HEK293 (cell line): ENCODE measurements at regions not wholly inside any gene's neighbourhood (a gene's known extent, or its start where the extent isn't known, plus 50 kb on each side); places are given as distances from the start of the nearest gene placed in this dataset.

Experiments
- CTCF ChIA-PET: fragments of 350-600 bp; formaldehyde crosslinking; extraction: SDS; loops from one replicate; lab custom pipeline; 2021; ENCODE audit warnings: antibody characterized with exemption; lab: Yijun Ruan, JAX
- POLR2A ChIA-PET: fragments of 300-600 bp; formaldehyde crosslinking; extraction: SDS; loops from one replicate; lab custom pipeline; 2020; ENCODE audit warnings: antibody characterized with exemption, inconsistent platforms; lab: Yijun Ruan, JAX
- H3K27ac ChIP-seq: fragments of 200-500 bp; sonication (Bioruptor generic); 2 replicates; pipeline ENCODE4 v1.5.1; 2014; ENCODE audit warnings: low read depth, low read length, control low read depth, inconsistent platforms; ENCODE audit errors: extremely low read depth
- H3K36me3 ChIP-seq, 2 experiments: fragments of 200-500 bp in 1 of 2; sonication (Bioruptor generic) in 1 of 2; 1 replicate in 1 of 2; 2 replicates in 1 of 2; pipeline ENCODE4 v1.5.1; 2014 to 2017; ENCODE audit warnings: inconsistent platforms in 2 of 2, low read length in 2 of 2; ENCODE audit not compliant: control insufficient read depth in 2 of 2, insufficient read depth in 1 of 2
- H3K4me1 ChIP-seq: fragments of 200-500 bp; sonication (Bioruptor generic); 2 replicates; pipeline ENCODE4 v1.5.1; 2014; ENCODE audit warnings: mild to moderate bottlenecking, low read length, inconsistent platforms; ENCODE audit not compliant: control insufficient read depth, insufficient read depth
- H3K4me3 ChIP-seq: 2 replicates; pipeline ENCODE4 v1.5.1; 2011; ENCODE audit warnings: low read depth, mild to moderate bottlenecking, control low read depth, low read length, moderate library complexity
- H3K9me3 ChIP-seq: fragments of 200-500 bp; sonication (Bioruptor generic); 2 replicates; pipeline ENCODE4 v1.5.1; 2014; ENCODE audit warnings: low read depth, low read length, inconsistent platforms; ENCODE audit not compliant: control insufficient read depth, insufficient read depth
- CTCF ChIP-seq: fragments of 450-650 bp; formaldehyde crosslinking; IDR thresholded peaks from 2 replicates; pipeline ENCODE4 v1.5.1; 2016; ENCODE audit warnings: missing biosample characterization, missing genetic modification characterization
- GLI2 ChIP-seq: fragments of 450-650 bp; formaldehyde crosslinking; IDR thresholded peaks from 2 replicates; pipeline ENCODE4; 2017; ENCODE audit warnings: missing biosample characterization, missing genetic modification characterization, low read depth, borderline replicate concordance
- GLI4 ChIP-seq: fragments of 450-650 bp; formaldehyde crosslinking; IDR thresholded peaks from 2 replicates; pipeline ENCODE4 v1.5.1; 2016; ENCODE audit warnings: missing biosample characterization, missing genetic modification characterization
- HOXC10 ChIP-seq: sonication (generic); formaldehyde crosslinking; IDR thresholded peaks from 2 replicates; pipeline ENCODE4 v1.8.1; 2023; ENCODE audit warnings: mild to moderate bottlenecking, missing genetic modification reagents
- KLF7 ChIP-seq: fragments of 450-650 bp; formaldehyde crosslinking; IDR thresholded peaks from 2 replicates; pipeline ENCODE4 v1.5.1; 2016; ENCODE audit warnings: missing biosample characterization, missing genetic modification characterization, borderline replicate concordance
- OSR2 ChIP-seq: fragments of 450-650 bp; formaldehyde crosslinking; IDR thresholded peaks from 2 replicates; pipeline ENCODE4 v1.5.1; 2016; ENCODE audit warnings: missing biosample characterization, missing genetic modification characterization
- REPIN1 ChIP-seq: fragments of 450-650 bp; formaldehyde crosslinking; IDR thresholded peaks from 2 replicates; pipeline ENCODE4 v1.5.1; 2017; ENCODE audit warnings: missing biosample characterization, missing genetic modification characterization, low read depth
- SALL2 ChIP-seq: fragments of 450-650 bp; formaldehyde crosslinking; IDR thresholded peaks from 2 replicates; pipeline ENCODE4 v1.5.0; 2017; ENCODE audit warnings: missing biosample characterization, mild to moderate bottlenecking, missing genetic modification characterization, borderline replicate concordance
- SP7 ChIP-seq: fragments of 450-650 bp; formaldehyde crosslinking; IDR thresholded peaks from 2 replicates; pipeline ENCODE4 v1.5.1; 2016; ENCODE audit warnings: missing biosample characterization, missing genetic modification characterization
- TCF7L2 ChIP-seq: IDR thresholded peaks from 2 replicates; pipeline ENCODE4 v1.6.1; 2011; ENCODE audit warnings: low read depth, mild to moderate bottlenecking, inconsistent platforms, low read length, moderate library complexity, borderline replicate concordance
- ZBTB49 ChIP-seq: fragments of 450-650 bp; formaldehyde crosslinking; IDR thresholded peaks from 2 replicates; pipeline ENCODE4 v1.5.1; 2016; ENCODE audit warnings: missing biosample characterization, missing genetic modification characterization, low read depth
- ZBTB7A ChIP-seq: fragments of 450-650 bp; formaldehyde crosslinking; IDR thresholded peaks from 2 replicates; pipeline ENCODE4 v1.5.1; 2016; ENCODE audit warnings: low read depth, missing biosample characterization, missing genetic modification characterization
- ZNF155 ChIP-seq: fragments of 450-650 bp; formaldehyde crosslinking; IDR thresholded peaks from 2 replicates; pipeline ENCODE4 v1.5.1; 2016; ENCODE audit warnings: missing biosample characterization, missing genetic modification characterization
- ZNF202 ChIP-seq: fragments of 450-650 bp; formaldehyde crosslinking; IDR thresholded peaks from 2 replicates; pipeline ENCODE4 v1.5.1; 2016; ENCODE audit warnings: missing biosample characterization, missing genetic modification characterization, borderline replicate concordance
- ZNF292 ChIP-seq: fragments of 450-650 bp; formaldehyde crosslinking; IDR thresholded peaks from 2 replicates; pipeline ENCODE4 v1.5.1; 2016; ENCODE audit warnings: low read depth, missing biosample characterization, missing genetic modification characterization, borderline replicate concordance
- ZNF350 ChIP-seq: fragments of 450-650 bp; formaldehyde crosslinking; IDR thresholded peaks from 2 replicates; pipeline ENCODE4 v1.5.0; 2017; ENCODE audit warnings: missing biosample characterization, mild to moderate bottlenecking, missing genetic modification characterization
- ZNF37A ChIP-seq: fragments of 450-650 bp; IDR thresholded peaks from 2 replicates; pipeline ENCODE4 v1.5.1; 2018; ENCODE audit warnings: missing biosample characterization, missing genetic modification characterization
- ZNF394 ChIP-seq: fragments of 450-650 bp; formaldehyde crosslinking; IDR thresholded peaks from 2 replicates; pipeline ENCODE4 v1.5.1; 2016; ENCODE audit warnings: missing biosample characterization, missing genetic modification characterization, mild to moderate bottlenecking, moderate library complexity, borderline replicate concordance
- ZNF433 ChIP-seq: fragments of 450-650 bp; formaldehyde crosslinking; IDR thresholded peaks from 2 replicates; pipeline ENCODE4 v1.5.1; 2016; ENCODE audit warnings: missing biosample characterization, missing genetic modification characterization, low read depth
- ZNF529 ChIP-seq: fragments of 450-650 bp; formaldehyde crosslinking; IDR thresholded peaks from 2 replicates; pipeline ENCODE4 v1.5.1; 2017; ENCODE audit warnings: missing genetic modification characterization, missing biosample characterization; ENCODE audit not compliant: insufficient replicate concordance
- ZNF530 ChIP-seq: fragments of 450-650 bp; formaldehyde crosslinking; IDR thresholded peaks from 2 replicates; pipeline ENCODE4 v1.5.1; 2016; ENCODE audit warnings: low read depth, missing biosample characterization, missing genetic modification characterization
- ZNF544 ChIP-seq: fragments of 450-650 bp; formaldehyde crosslinking; IDR thresholded peaks from 2 replicates; pipeline ENCODE4 v1.5.0; 2017; ENCODE audit warnings: missing biosample characterization, missing genetic modification characterization
- ZNF600 ChIP-seq: fragments of 450-650 bp; formaldehyde crosslinking; IDR thresholded peaks from 2 replicates; pipeline ENCODE4 v1.5.1; 2016; ENCODE audit warnings: missing biosample characterization, missing genetic modification characterization
- ZNF623 ChIP-seq: fragments of 450-650 bp; formaldehyde crosslinking; IDR thresholded peaks from 2 replicates; pipeline ENCODE4 v1.5.1; 2016; ENCODE audit warnings: missing biosample characterization, missing genetic modification characterization
- ZNF658 ChIP-seq: fragments of 450-650 bp; formaldehyde crosslinking; IDR thresholded peaks from 2 replicates; pipeline ENCODE4; 2016; ENCODE audit warnings: missing biosample characterization, missing genetic modification characterization
- ZNF670 ChIP-seq: fragments of 450-650 bp; formaldehyde crosslinking; IDR thresholded peaks from 2 replicates; pipeline ENCODE4 v1.5.1; 2016; ENCODE audit warnings: missing biosample characterization, missing genetic modification characterization, low read depth
- ZNF692 ChIP-seq: fragments of 450-650 bp; formaldehyde crosslinking; IDR thresholded peaks from 2 replicates; pipeline ENCODE4 v1.5.1; 2016; ENCODE audit warnings: missing biosample characterization, missing genetic modification characterization
- ZNF701 ChIP-seq: fragments of 450-650 bp; formaldehyde crosslinking; IDR thresholded peaks from 2 replicates; pipeline ENCODE4 v1.5.1; 2016; ENCODE audit warnings: missing biosample characterization, missing genetic modification characterization
- ZNF747 ChIP-seq: fragments of 450-650 bp; formaldehyde crosslinking; IDR thresholded peaks from 2 replicates; pipeline ENCODE4 v1.5.1; 2016; ENCODE audit warnings: missing biosample characterization, missing genetic modification characterization
- ZNF785 ChIP-seq: fragments of 450-650 bp; formaldehyde crosslinking; IDR thresholded peaks from 2 replicates; pipeline ENCODE4 v1.5.1; 2016; ENCODE audit warnings: missing biosample characterization, missing genetic modification characterization
- ZNF843 ChIP-seq: fragments of 450-650 bp; formaldehyde crosslinking; IDR thresholded peaks from 2 replicates; pipeline ENCODE4 v1.5.1; 2016; ENCODE audit warnings: missing biosample characterization, missing genetic modification characterization
- ZSCAN30 ChIP-seq: fragments of 450-650 bp; IDR thresholded peaks from 2 replicates; pipeline ENCODE4 v1.5.1; 2018; ENCODE audit warnings: missing biosample characterization, mild to moderate bottlenecking, missing genetic modification characterization, moderate library complexity
- ZXDB ChIP-seq: fragments of 450-650 bp; formaldehyde crosslinking; IDR thresholded peaks from 2 replicates; pipeline ENCODE4 v1.5.1; 2016; ENCODE audit warnings: missing biosample characterization, missing genetic modification characterization

- Histone ChIP-seq H3K4me1 (no peaks in the 10 kb centered on the region), H3K27ac (no peak overlapping the region), H3K4me3 (no peak overlapping the region), H3K9me3 (no peaks in the 10 kb centered on the region), H3K36me3 (no peaks in the 10 kb centered on the region)
- TF ChIP-seq SP7 (tag by site-specific recombination) (no peak), ZSCAN30 (tag by site-specific recombination) (no peak), ZNF692 (tag by site-specific recombination) (no peak), CTCF (tag by site-specific recombination) (no peak), GLI4 (tag by site-specific recombination) (no peak), KLF7 (no peak), REPIN1 (no peak), ZNF394 (tag by site-specific recombination) (no peak), HOXC10 (CRISPR knock-in tag) (no peak), ZNF350 (tag by site-specific recombination) (no peak), SALL2 (tag by site-specific recombination) (no peak), TCF7L2 (no peak), ZNF600 (tag by site-specific recombination) (no peak)
- CTCF ChIA-PET: interaction anchor here (0.5 to 0.7 kb wide), 2 partner anchors 340 to 961 kb away, joined by 3 to 6 read pairs; no protein-coding TSS in a partner anchor
- POLR2A ChIA-PET: no interaction called here
Observed at GRCh38 chr17:71975331-71975801, 145.5 kb upstream of the SOX9 start.

GRCh38 chr17:71976011-71976649 is 144.7 kb upstream of the SOX9 start:
- Histone ChIP-seq H3K27ac (no peak overlapping the region), H3K4me3 (no peak overlapping the region), H3K36me3 (no peaks in the 10 kb centered on the region), H3K4me1 (no peaks in the 10 kb centered on the region), H3K9me3 (no peaks in the 10 kb centered on the region)
- POLR2A ChIA-PET: no interaction called here
- TF ChIP-seq ZNF843 (tag by site-specific recombination) (no peak), ZNF623 (tag by site-specific recombination) (no peak), ZNF433 (no peak), ZXDB (tag by site-specific recombination) (no peak), ZNF202 (tag by site-specific recombination) (no peak), ZNF658 (tag by site-specific recombination) (no peak), ZNF670 (tag by site-specific recombination) (no peak), OSR2 (no peak), ZNF292 (no peak), ZNF701 (tag by site-specific recombination) (no peak), ZNF747 (tag by site-specific recombination) (no peak), ZNF529 (no peak), ZBTB7A (tag by site-specific recombination) (no peak), ZBTB49 (tag by site-specific recombination) (no peak), ZNF155 (tag by site-specific recombination) (no peak), ZNF530 (tag by site-specific recombination) (no peak), ZNF544 (tag by site-specific recombination) (no peak), ZNF785 (tag by site-specific recombination) (no peak), ZNF37A (tag by site-specific recombination) (no peak), GLI2 (tag by site-specific recombination) (no peak)
- CTCF ChIA-PET: no interaction called here
